ENCODE measurements at regions not wholly inside any gene's neighbourhood (a gene's known extent, or its start where the extent isn't known, plus 50 kb on each side); places are given as distances from the start of the nearest gene placed in this dataset.

GRCh38 chr1:60224523-60224922, 151.0 kb upstream of the C1orf87 start:
- no peak for TF ChIP-seq CTCF (IDR thresholded peaks at IDR 0.05)
- no peak for TF ChIP-seq POLR2A (IDR thresholded peaks at IDR 0.05)

All from thyroid gland (tissue), 4 donors.